ENCODE measurements at regions not wholly inside any gene's neighbourhood (a gene's known extent, or its start where the extent isn't known, plus 50 kb on each side); places are given as distances from the start of the nearest gene placed in this dataset.

- Histone ChIP-seq H4K20me1 (ENCODE audit: insufficient read depth) (no peaks in the 10 kb centered on the region), H3K79me2 (replicated peaks; ENCODE audit: insufficient read depth, low read length) (no peaks in the 10 kb centered on the region), H3K27ac (ENCODE audit: low read length) (no peak overlapping the region), H2AFZ (ENCODE audit: low read depth, low read length) (no peak overlapping the region), H3K4me3 (ENCODE audit: low read length) (no peak overlapping the region), H3K9me3 (ENCODE audit: low read length) (no peaks in the 10 kb centered on the region), H3K4me2 (ENCODE audit: low read length) (no peak overlapping the region), H3K27me3 (ENCODE audit: insufficient read depth, low read depth, low read length) (no peaks in the 10 kb centered on the region), H3F3A (ENCODE audit: insufficient read depth, low read length, poor library complexity, severe bottlenecking) (no peaks in the 10 kb centered on the region), H3K36me3 (ENCODE audit: insufficient read depth, low read length) (no peaks in the 10 kb centered on the region), H3K9ac (ENCODE audit: low read length) (no peak overlapping the region), H3K9me2 (ENCODE audit: insufficient read depth, low read length) (no peaks in the 10 kb centered on the region)
- TF ChIP-seq POLR2AphosphoS5 (IDR thresholded peaks at IDR 0.05) (peak; percentile 56), RAD21 (conservative IDR thresholded peaks at IDR 0.05) (no peak), EP300 (conservative IDR thresholded peaks at IDR 0.05; ENCODE audit: poor library complexity, severe bottlenecking) (peak; percentile 76)
These were observed 462.0 kb downstream of the GABRG1 start for GRCh38 chr4:45661893-45662292.

- H3K27ac ChIP-seq (ENCODE audit: low read length): no peak overlapping the region
- no peaks in the 10 kb centered on the region for H3K79me2 ChIP-seq (replicated peaks; ENCODE audit: insufficient read depth, low read length)
- no peaks in the 10 kb centered on the region for H4K20me1 ChIP-seq (ENCODE audit: insufficient read depth)
- H3F3A ChIP-seq (ENCODE audit: insufficient read depth, low read length, poor library complexity, severe bottlenecking): no peaks in the 10 kb centered on the region
- no peaks in the 10 kb centered on the region for H3K9me3 ChIP-seq (ENCODE audit: low read length)
- no peak overlapping the region for H3K4me3 ChIP-seq (ENCODE audit: low read length)
- H3K4me2 ChIP-seq (ENCODE audit: low read length): no peak overlapping the region
- H3K9me2 ChIP-seq (ENCODE audit: insufficient read depth, low read length): no peaks in the 10 kb centered on the region
- no peak for TF ChIP-seq CTCF (IDR thresholded peaks at IDR 0.05; ENCODE audit: poor library complexity, severe bottlenecking)
- TF ChIP-seq RAD21 (conservative IDR thresholded peaks at IDR 0.05): no peak
- no peak for TF ChIP-seq TAF1 (IDR thresholded peaks at IDR 0.05; ENCODE audit: low read depth)
- TF ChIP-seq MXI1 (conservative IDR thresholded peaks at IDR 0.05; ENCODE audit: poor library complexity, severe bottlenecking): no peak
- no peak for TF ChIP-seq EP300 (conservative IDR thresholded peaks at IDR 0.05; ENCODE audit: poor library complexity, severe bottlenecking)
- no peak for TF ChIP-seq SMC3 (conservative IDR thresholded peaks at IDR 0.05; ENCODE audit: poor library complexity)
- TF ChIP-seq REST (IDR thresholded peaks at IDR 0.05; ENCODE audit: borderline replicate concordance): no peak
- no peak for TF ChIP-seq POLR2AphosphoS5 (IDR thresholded peaks at IDR 0.05)
- no peak for TF ChIP-seq EZH2 (IDR thresholded peaks at IDR 0.05; ENCODE audit: borderline replicate concordance, insufficient read depth, low read length, poor library complexity, severe bottlenecking)
- H3K9ac ChIP-seq (ENCODE audit: low read length): no peak overlapping the region
- no peaks in the 10 kb centered on the region for H3K36me3 ChIP-seq (ENCODE audit: insufficient read depth, low read length)
- H2AFZ ChIP-seq (ENCODE audit: low read depth, low read length): no peak overlapping the region
- no peaks in the 10 kb centered on the region for H3K27me3 ChIP-seq (ENCODE audit: insufficient read depth, low read depth, low read length)
These were observed 473.3 kb downstream of the GABRG1 start for GRCh38 chr4:45650545-45650944.

- no peak overlapping the region for H3K27ac ChIP-seq (ENCODE audit: low read length)
- H3K4me3 ChIP-seq (ENCODE audit: low read length): no peak overlapping the region
- no peaks in the 10 kb centered on the region for H4K20me1 ChIP-seq (ENCODE audit: insufficient read depth)
- H3K4me2 ChIP-seq (ENCODE audit: low read length): no peak overlapping the region
- no peaks in the 10 kb centered on the region for H3K9me2 ChIP-seq (ENCODE audit: insufficient read depth, low read length)
- no peaks in the 10 kb centered on the region for H3K36me3 ChIP-seq (ENCODE audit: insufficient read depth, low read length)
- no peak overlapping the region for H3K9ac ChIP-seq (ENCODE audit: low read length)
- H3F3A ChIP-seq (ENCODE audit: insufficient read depth, low read length, poor library complexity, severe bottlenecking): no peaks in the 10 kb centered on the region
- no peak for TF ChIP-seq MXI1 (conservative IDR thresholded peaks at IDR 0.05; ENCODE audit: poor library complexity, severe bottlenecking)
- no peak for TF ChIP-seq CTCF (IDR thresholded peaks at IDR 0.05; ENCODE audit: poor library complexity, severe bottlenecking)
- TF ChIP-seq RAD21 (conservative IDR thresholded peaks at IDR 0.05): no peak
- no peak for TF ChIP-seq EP300 (conservative IDR thresholded peaks at IDR 0.05; ENCODE audit: poor library complexity, severe bottlenecking)
- no peak for TF ChIP-seq POLR2AphosphoS5 (IDR thresholded peaks at IDR 0.05)
- no peak for TF ChIP-seq SMC3 (conservative IDR thresholded peaks at IDR 0.05; ENCODE audit: poor library complexity)
- TF ChIP-seq REST (IDR thresholded peaks at IDR 0.05; ENCODE audit: borderline replicate concordance): no peak
- no peak for TF ChIP-seq TAF1 (IDR thresholded peaks at IDR 0.05; ENCODE audit: low read depth)
- TF ChIP-seq EZH2 (IDR thresholded peaks at IDR 0.05; ENCODE audit: borderline replicate concordance, insufficient read depth, low read length, poor library complexity, severe bottlenecking): no peak
- H3K27me3 ChIP-seq (ENCODE audit: insufficient read depth, low read depth, low read length): no peaks in the 10 kb centered on the region
- H3K9me3 ChIP-seq (ENCODE audit: low read length): no peaks in the 10 kb centered on the region
- H3K79me2 ChIP-seq (replicated peaks; ENCODE audit: insufficient read depth, low read length): no peaks in the 10 kb centered on the region
- H2AFZ ChIP-seq (ENCODE audit: low read depth, low read length): no peak overlapping the region
These were observed 475.0 kb downstream of the GABRG1 start for GRCh38 chr4:45648846-45649245.
